Neural crest cell (in vitro differentiated cells): ENCODE measurements at regions not wholly inside any gene's neighbourhood (a gene's known extent, or its start where the extent isn't known, plus 50 kb on each side); places are given as distances from the start of the nearest gene placed in this dataset.
"Not testable (repeated sequence)": the region's sequence is repeated elsewhere in the genome, so short reads cannot be mapped to it uniquely, and the experiment has no call there.

Source experiments
- DNase-seq: peaks from one replicate; pipeline ENCODE4 v3.0.0; 2021; ENCODE audit warnings: low read depth, mixed read lengths, low spot score
- H3K27ac Mint-ChIP-seq: one replicate; pipeline ENCODE4 v1.8.0; 2021; ENCODE audit warnings: mild to moderate bottlenecking, mixed read lengths; ENCODE audit not compliant: unreplicated experiment
- H3K27me3 Mint-ChIP-seq: 2 replicates; pipeline ENCODE4 v1.8.0; 2021; ENCODE audit warnings: low read depth, mild to moderate bottlenecking, mixed read lengths
- H3K36me3 Mint-ChIP-seq: 2 replicates; pipeline ENCODE4 v1.8.0; 2021; ENCODE audit warnings: low read depth, mild to moderate bottlenecking, mixed read lengths
- H3K4me1 Mint-ChIP-seq: 2 replicates; pipeline ENCODE4 v1.8.0; 2021; ENCODE audit warnings: mixed read lengths
- H3K4me3 Mint-ChIP-seq: one replicate; pipeline ENCODE4 v1.8.0; 2021; ENCODE audit warnings: mild to moderate bottlenecking, mixed read lengths
- H3K9me3 Mint-ChIP-seq: 2 replicates; pipeline ENCODE4 v1.8.0; 2021; ENCODE audit warnings: mixed read lengths
- TF ChIP-seq, protein P1 (sequence below): fragments of 200-600 bp; sonication (generic); conservative IDR thresholded peaks from 2 replicates; pipeline ENCODE4 v1.5.0; 2021; ENCODE audit warnings: antibody characterized with exemption, mild to moderate bottlenecking

- Mint-ChIP-seq H3K27ac (no peak overlapping the region), H3K4me1 (no peaks in the 10 kb centered on the region)
- TF ChIP-seq, protein P1, sequence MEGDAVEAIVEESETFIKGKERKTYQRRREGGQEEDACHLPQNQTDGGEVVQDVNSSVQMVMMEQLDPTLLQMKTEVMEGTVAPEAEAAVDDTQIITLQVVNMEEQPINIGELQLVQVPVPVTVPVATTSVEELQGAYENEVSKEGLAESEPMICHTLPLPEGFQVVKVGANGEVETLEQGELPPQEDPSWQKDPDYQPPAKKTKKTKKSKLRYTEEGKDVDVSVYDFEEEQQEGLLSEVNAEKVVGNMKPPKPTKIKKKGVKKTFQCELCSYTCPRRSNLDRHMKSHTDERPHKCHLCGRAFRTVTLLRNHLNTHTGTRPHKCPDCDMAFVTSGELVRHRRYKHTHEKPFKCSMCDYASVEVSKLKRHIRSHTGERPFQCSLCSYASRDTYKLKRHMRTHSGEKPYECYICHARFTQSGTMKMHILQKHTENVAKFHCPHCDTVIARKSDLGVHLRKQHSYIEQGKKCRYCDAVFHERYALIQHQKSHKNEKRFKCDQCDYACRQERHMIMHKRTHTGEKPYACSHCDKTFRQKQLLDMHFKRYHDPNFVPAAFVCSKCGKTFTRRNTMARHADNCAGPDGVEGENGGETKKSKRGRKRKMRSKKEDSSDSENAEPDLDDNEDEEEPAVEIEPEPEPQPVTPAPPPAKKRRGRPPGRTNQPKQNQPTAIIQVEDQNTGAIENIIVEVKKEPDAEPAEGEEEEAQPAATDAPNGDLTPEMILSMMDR = no peak
Measured at GRCh38 chr1:227508431-227508830, 54.9 kb upstream of the ZNF678 start.

GRCh38 chr1:227506490-227507393, 56.6 kb upstream of the ZNF678 start:
- not testable (repeated sequence) for H3K36me3 Mint-ChIP-seq, H3K4me1 Mint-ChIP-seq, H3K4me3 Mint-ChIP-seq, DNase-seq, H3K9me3 Mint-ChIP-seq, H3K27me3 Mint-ChIP-seq, H3K27ac Mint-ChIP-seq

More at GRCh38 chr1:227508431-227508830, 54.9 kb upstream of the ZNF678 start:
- H3K36me3 Mint-ChIP-seq = no peaks in the 10 kb centered on the region
- H3K27me3 Mint-ChIP-seq = no peaks in the 10 kb centered on the region
- H3K4me3 Mint-ChIP-seq = no peak overlapping the region
- H3K9me3 Mint-ChIP-seq = no peaks in the 10 kb centered on the region
- DNase-seq = no peak

GRCh38 chr1:227496045-227496444, 67.3 kb upstream of the ZNF678 start:
- not testable (repeated sequence) for H3K9me3 Mint-ChIP-seq, H3K27me3 Mint-ChIP-seq, DNase-seq, H3K36me3 Mint-ChIP-seq, H3K4me1 Mint-ChIP-seq, H3K27ac Mint-ChIP-seq, H3K4me3 Mint-ChIP-seq

GRCh38 chr1:227493863-227494551, 69.3 kb upstream of the ZNF678 start:
- H3K36me3 Mint-ChIP-seq, H3K4me3 Mint-ChIP-seq, H3K27me3 Mint-ChIP-seq, H3K4me1 Mint-ChIP-seq, H3K9me3 Mint-ChIP-seq, DNase-seq: not testable (repeated sequence)
- H3K27ac Mint-ChIP-seq = peak overlapping the region; percentile 81

DNA sequence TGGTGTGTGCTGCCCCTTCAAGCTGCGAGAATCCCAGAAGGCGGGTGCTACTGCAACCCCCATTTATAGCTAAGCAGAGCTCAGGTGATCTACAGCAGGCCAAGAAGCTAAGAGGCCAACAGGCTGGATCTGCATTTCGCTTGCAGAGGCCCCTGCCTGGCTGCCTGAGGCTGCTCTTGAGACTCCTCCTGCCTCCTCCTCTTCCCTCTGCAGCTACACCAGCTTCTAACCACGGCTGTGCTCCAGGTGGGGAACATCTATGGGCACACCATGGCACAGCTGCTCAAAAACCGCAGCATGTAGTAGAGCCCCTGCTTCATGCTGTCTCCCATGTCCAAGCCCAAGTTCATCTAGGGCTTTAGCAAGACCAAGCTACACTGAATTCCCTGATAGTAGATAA, 72.9 kb upstream of the ZNF678 start:
- Mint-ChIP-seq H3K9me3 (peaks cover 11% of the 10 kb centered on the region), H3K4me1 (no peaks in the 10 kb centered on the region), H3K27ac (no peak overlapping the region), H3K36me3 (peaks cover 5% of the 10 kb centered on the region), H3K4me3 (no peak overlapping the region), H3K27me3 (no peaks in the 10 kb centered on the region)
- DNase-seq = no peak
- TF ChIP-seq, protein P1 = no peak

GRCh38 chr1:227490001-227490400, 73.4 kb upstream of the ZNF678 start:
- H3K4me1 Mint-ChIP-seq = no peaks in the 10 kb centered on the region
- TF ChIP-seq, protein P1 = no peak
- H3K27me3 Mint-ChIP-seq = no peaks in the 10 kb centered on the region
- no peak overlapping the region for H3K4me3 Mint-ChIP-seq
- H3K36me3 Mint-ChIP-seq = peaks cover 5% of the 10 kb centered on the region
- H3K9me3 Mint-ChIP-seq = peaks cover 11% of the 10 kb centered on the region
- H3K27ac Mint-ChIP-seq = no peak overlapping the region
- no peak for DNase-seq

GRCh38 chr1:227489572-227489971, 73.8 kb upstream of the ZNF678 start:
- Mint-ChIP-seq H3K27me3 (no peaks in the 10 kb centered on the region), H3K4me3 (no peak overlapping the region), H3K27ac (no peak overlapping the region), H3K36me3 (peaks cover 5% of the 10 kb centered on the region), H3K4me1 (no peaks in the 10 kb centered on the region), H3K9me3 (peaks cover 11% of the 10 kb centered on the region)
- no peak for DNase-seq
- TF ChIP-seq, protein P1 = no peak
